ENCODE measurements at regions not wholly inside any gene's neighbourhood (a gene's known extent, or its start where the extent isn't known, plus 50 kb on each side); places are given as distances from the start of the nearest gene placed in this dataset.
A peak's percentile ranks its signal among the peaks of the same experiment; 100 is the strongest.
"Not testable (repeated sequence)": the region's sequence is repeated elsewhere in the genome, so short reads cannot be mapped to it uniquely, and the experiment has no call there.

DNA sequence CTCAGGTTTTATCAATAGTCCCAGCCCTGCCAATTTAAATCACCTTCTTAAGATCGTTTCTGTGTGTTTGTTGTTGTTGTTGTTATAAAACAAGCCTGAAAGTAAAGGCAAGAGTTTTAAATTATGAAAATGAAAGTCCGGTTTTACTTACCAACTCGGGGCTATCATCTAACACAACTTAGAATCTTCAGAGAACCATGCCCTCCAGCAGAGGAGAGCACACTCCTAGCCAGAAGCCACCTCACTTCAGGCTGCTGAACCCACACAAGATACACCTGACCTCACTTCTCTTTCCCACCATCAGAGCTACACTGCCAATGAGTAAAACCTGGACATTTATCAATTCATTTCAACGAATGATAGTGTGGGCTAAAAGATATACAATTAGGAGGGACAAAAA lies 335.2 kb downstream of the IRS1 start:
- H3K27ac ChIP-seq: no peak overlapping the region
- H3K4me1 ChIP-seq (replicated peaks in 1 of 2): peaks cover 10% of the 10 kb centered on the region in 2 donors
- no peak for ATAC-seq (replicated peaks in 6 of 8)
- WGBS, 10 experiments: 32 to 90% (median 73%) methylated on average over 2 to 4 of the region's 4 CpGs; no CpG with 5 or more reads in 2 of the 10 experiments
- H3K4me3 ChIP-seq: no peak overlapping the region
- in situ Hi-C loops (cut with MboI; ENCODE audit: low pct_unique_long_range_greater_than_20kb in 2 of 9, low sequenced_read_pairs in 9 of 9, unreplicated experiment in 9 of 9): no loop called here

GRCh38 chr2:226463154-226463553 lies 336.5 kb downstream of the IRS1 start:
- Histone ChIP-seq H3K4me3 (no peak overlapping the region), H3K27ac (no peak overlapping the region), H3K4me1 (replicated peaks in 1 of 2) (peaks cover 10% of the 10 kb centered on the region in 2 donors)
- no peak for ATAC-seq (replicated peaks in 6 of 8)
- in situ Hi-C loops (cut with MboI; ENCODE audit: low pct_unique_long_range_greater_than_20kb in 2 of 9, low sequenced_read_pairs in 9 of 9, unreplicated experiment in 9 of 9): no loop called here
- WGBS, 10 experiments: 74 to 100% (median 93%) methylated on average over 1 to 2 of the region's 2 CpGs; no CpG with 5 or more reads in 1 of the 10 experiments

DNA sequence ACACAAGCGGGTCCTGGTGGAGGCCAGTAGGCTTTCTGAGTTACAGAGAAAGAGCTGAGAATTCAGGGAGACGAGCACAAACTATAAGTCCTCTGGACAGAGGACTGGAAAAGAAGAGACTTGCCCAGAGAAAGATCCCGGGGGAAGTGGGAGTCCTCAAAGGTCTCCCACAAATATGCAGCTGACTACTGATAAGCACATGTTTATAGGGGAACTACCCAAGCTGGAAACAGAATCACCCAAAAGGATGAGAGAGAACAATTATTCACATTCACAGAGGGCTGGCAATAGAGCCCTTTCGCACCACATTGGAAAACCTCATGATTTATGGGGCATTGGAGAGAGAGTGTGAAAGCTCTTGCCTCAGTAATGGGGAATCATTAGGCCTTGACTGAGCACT lies 337.6 kb downstream of the IRS1 start:
- no peak overlapping the region for H3K27ac ChIP-seq
- in situ Hi-C loops (cut with MboI; ENCODE audit: low pct_unique_long_range_greater_than_20kb in 2 of 9, low sequenced_read_pairs in 9 of 9, unreplicated experiment in 9 of 9): no loop called here
- H3K4me1 ChIP-seq (replicated peaks in 1 of 2): peaks cover 9 to 10% of the 10 kb centered on the region in 2 donors
- WGBS, 10 experiments: 29 to 86% (median 60%) methylated on average over 1 to 4 of the region's 4 CpGs; no CpG with 5 or more reads in 1 of the 10 experiments
- peak in 4 of 8 experiments; percentile 25 to 35 (median 30) for ATAC-seq (replicated peaks in 6 of 8)
- H3K4me3 ChIP-seq: no peak overlapping the region

DNA sequence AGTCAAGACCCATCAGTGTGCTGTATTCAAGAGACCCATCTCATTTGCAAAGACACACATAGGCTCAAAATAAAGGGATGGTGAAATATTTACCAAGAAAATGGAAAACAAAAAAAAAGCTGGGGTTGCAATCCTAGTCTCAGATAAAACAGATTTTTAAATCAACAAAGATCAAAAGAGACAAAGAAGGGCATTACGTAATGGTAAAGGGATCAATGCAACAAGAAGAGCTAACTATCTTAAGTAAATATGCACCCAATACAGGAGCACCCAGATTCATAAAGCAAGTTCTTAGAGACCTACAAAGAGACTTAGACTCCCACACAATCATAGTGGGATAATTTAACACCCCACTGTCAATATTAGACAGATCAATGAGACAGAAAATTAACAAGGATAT lies 343.5 kb downstream of the IRS1 start:
- WGBS, 10 experiments: 73 to 100% (median 96%) methylated on average over 1 of the region's 1 CpG
- H3K4me3 ChIP-seq; in situ Hi-C loops (cut with MboI; ENCODE audit: low pct_unique_long_range_greater_than_20kb in 2 of 9, low sequenced_read_pairs in 9 of 9, unreplicated experiment in 9 of 9); H3K27ac ChIP-seq; ATAC-seq (replicated peaks in 6 of 8); H3K4me1 ChIP-seq (replicated peaks in 1 of 2): not testable (repeated sequence)

DNA sequence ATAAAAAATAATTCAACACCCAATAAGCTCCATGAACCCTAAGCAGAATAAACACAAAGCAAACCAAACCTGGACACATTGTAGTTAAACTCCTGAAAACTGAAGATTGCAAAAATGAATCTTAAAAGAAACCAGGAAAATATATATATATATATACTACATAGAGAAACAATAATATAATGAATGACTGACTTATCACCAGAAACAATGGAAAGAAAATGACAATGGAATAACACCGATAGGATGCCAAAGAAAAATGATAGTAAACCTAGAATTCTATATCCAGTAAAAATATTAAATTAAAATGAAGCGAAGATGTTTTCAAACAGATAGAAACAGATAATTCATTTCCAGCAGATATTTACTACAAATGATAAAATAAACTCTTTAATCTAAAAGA lies 346.9 kb downstream of the IRS1 start:
- 76 to 100% (median 90%) methylated on average over 1 to 2 of the region's 2 CpGs for WGBS, 10 experiments
- H3K4me3 ChIP-seq: no peak overlapping the region
- no peaks in the 10 kb centered on the region for H3K4me1 ChIP-seq (replicated peaks in 1 of 2)
- in situ Hi-C loops (cut with MboI; ENCODE audit: low pct_unique_long_range_greater_than_20kb in 2 of 9, low sequenced_read_pairs in 9 of 9, unreplicated experiment in 9 of 9): no loop called here
- H3K27ac ChIP-seq: no peak overlapping the region
- no peak for ATAC-seq (replicated peaks in 6 of 8)

DNA sequence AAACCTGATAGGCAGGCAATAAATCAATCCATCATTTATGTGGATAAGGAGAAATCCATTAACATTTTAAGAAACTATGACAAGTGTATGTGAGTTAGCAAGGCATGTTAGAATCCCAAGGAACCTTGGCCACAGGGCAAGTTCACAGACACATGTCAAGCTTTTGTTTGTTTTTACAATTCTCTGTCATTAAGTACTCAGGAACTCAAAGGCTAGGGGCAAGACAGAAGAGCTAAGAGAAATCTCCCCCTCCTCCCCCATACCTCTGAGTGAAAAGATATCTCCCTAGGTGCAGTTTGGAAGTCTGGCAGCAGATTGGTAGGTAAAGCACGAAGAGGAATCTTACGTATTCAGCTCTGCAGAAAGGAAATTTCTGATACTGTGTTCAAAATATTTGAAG lies 348.1 kb downstream of the IRS1 start:
- H3K4me1 ChIP-seq (replicated peaks in 1 of 2): no peaks in the 10 kb centered on the region
- in situ Hi-C loops (cut with MboI; ENCODE audit: low pct_unique_long_range_greater_than_20kb in 2 of 9, low sequenced_read_pairs in 9 of 9, unreplicated experiment in 9 of 9): no loop called here
- WGBS, 10 experiments: 58 to 100% (median 90%) methylated on average over 1 to 2 of the region's 2 CpGs; no CpG with 5 or more reads in 1 of the 10 experiments
- H3K27ac ChIP-seq: no peak overlapping the region
- no peak overlapping the region for H3K4me3 ChIP-seq
- ATAC-seq (replicated peaks in 6 of 8): no peak

DNA sequence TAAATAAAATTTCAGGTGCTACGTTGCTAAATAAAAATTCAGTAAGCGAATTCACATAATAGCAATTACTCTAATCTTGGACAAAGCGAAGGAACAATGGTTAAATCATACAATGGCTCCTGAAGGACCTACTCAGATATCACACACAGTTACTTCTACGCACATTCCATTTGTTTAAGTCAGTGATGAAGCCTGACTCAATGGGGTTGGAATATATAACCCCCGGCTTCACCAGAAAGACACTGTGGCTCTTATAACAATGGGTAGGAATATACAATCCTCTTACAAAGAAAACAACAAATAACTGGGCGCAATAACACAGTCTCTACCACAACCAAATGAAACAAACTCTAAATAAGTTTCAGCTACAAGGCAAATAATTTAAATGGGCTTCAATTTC lies 349.5 kb downstream of the IRS1 start:
- in situ Hi-C loops (cut with MboI; ENCODE audit: low pct_unique_long_range_greater_than_20kb in 2 of 9, low sequenced_read_pairs in 9 of 9, unreplicated experiment in 9 of 9): no loop called here
- Histone ChIP-seq H3K27ac (no peak overlapping the region), H3K4me3 (no peak overlapping the region), H3K4me1 (replicated peaks in 1 of 2) (no peaks in the 10 kb centered on the region)
- WGBS, 10 experiments: 60 to 100% (median 94%) methylated on average over 2 to 6 of the region's 6 CpGs
- no peak for ATAC-seq (replicated peaks in 6 of 8)

DNA sequence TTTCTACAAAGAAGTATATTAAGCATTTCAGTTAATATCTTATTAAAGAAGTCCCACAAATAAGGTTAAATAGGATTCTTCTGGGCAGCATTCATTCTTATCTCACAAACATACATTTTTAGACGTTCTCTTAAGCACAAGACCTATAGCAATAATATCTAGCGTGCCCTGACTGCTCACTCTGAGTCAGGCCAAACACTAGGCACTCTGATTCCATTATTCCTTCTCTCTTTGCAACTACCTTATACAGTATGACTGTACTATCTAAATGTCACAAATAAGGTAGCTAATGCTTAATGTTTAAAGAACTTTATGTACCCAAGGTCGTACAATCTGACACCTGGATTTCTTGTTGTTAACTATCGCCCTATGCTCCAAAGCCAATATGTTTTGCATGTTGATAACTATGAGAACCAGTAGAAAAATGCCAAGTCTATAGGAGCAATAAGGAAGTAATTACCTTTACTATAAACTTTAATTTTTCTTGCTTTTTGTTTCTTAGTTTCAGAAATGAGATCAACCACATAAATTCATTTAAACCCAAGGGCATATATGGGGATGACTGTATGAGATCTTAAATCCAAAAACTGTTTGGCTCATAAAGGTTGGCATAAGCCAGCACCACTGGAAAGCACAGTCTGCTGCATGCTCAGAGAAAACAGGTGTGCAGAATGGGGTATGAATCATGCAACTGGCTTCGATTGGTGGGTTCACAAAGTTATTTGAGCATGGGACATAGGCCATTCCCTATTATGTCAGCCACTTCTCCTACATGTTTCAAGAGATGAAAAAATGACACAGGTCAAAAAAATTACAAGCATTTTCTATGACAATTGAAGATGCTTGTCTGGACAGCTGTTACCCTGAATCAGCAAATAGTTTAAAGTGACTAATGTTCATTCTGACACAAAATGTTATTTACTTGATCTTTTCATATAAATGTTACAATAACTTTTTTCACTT lies 352.0 kb downstream of the IRS1 start:
- no peak overlapping the region for H3K4me3 ChIP-seq
- no peaks in the 10 kb centered on the region for H3K4me1 ChIP-seq (replicated peaks in 1 of 2)
- H3K27ac ChIP-seq: no peak overlapping the region
- in situ Hi-C loops (cut with MboI; ENCODE audit: low pct_unique_long_range_greater_than_20kb in 2 of 9, low sequenced_read_pairs in 9 of 9, unreplicated experiment in 9 of 9): no loop called here
- ATAC-seq (replicated peaks in 6 of 8): no peak
- WGBS, 10 experiments: 52 to 100% (median 86%) methylated on average over 1 to 5 of the region's 5 CpGs; no CpG with 5 or more reads in 1 of the 10 experiments

GRCh38 chr2:226446406-226447001 lies 353.1 kb downstream of the IRS1 start:
- no peak for ATAC-seq (replicated peaks in 6 of 8)
- in situ Hi-C loops (cut with MboI; ENCODE audit: low pct_unique_long_range_greater_than_20kb in 2 of 9, low sequenced_read_pairs in 9 of 9, unreplicated experiment in 9 of 9): no loop called here
- Histone ChIP-seq H3K4me1 (replicated peaks in 1 of 2) (no peaks in the 10 kb centered on the region), H3K27ac (no peak overlapping the region), H3K4me3 (no peak overlapping the region)
- 24 to 94% (median 88%) methylated on average over 1 to 3 of the region's 3 CpGs; no CpG with 5 or more reads in 1 of the 10 experiments for WGBS, 10 experiments

- no peak overlapping the region for H3K4me3 ChIP-seq
- no peaks in the 10 kb centered on the region for H3K4me1 ChIP-seq (replicated peaks in 1 of 2)
- in situ Hi-C loops (cut with MboI; ENCODE audit: low pct_unique_long_range_greater_than_20kb in 2 of 9, low sequenced_read_pairs in 9 of 9, unreplicated experiment in 9 of 9): no loop called here
- WGBS, 10 experiments: 73 to 96% (median 91%) methylated on average over 2 to 5 of the region's 5 CpGs; no CpG with 5 or more reads in 1 of the 10 experiments
- ATAC-seq (replicated peaks in 6 of 8): no peak
- H3K27ac ChIP-seq: no peak overlapping the region
Observed at GRCh38 chr2:226445216-226445861, 354.3 kb downstream of the IRS1 start.

DNA sequence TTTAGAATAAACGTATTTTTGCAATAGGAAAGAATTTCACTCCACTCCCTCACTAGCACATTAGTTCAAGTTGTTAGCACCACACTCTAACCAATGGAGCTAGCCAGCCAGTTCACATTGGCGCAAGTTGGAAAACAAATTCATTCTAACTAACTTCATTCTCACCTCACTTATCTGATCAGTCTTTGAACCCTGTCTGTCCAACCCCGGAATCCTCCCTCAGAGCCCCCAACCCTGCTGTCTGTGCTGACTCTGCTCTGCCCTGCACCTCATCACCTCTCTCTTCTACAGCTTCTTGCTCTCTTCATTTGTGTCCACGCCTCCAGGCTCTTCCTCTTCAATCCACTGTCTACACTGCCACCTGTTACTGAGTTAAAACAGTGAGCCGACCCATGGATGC lies 356.5 kb downstream of the IRS1 start:
- H3K27ac ChIP-seq: no peak overlapping the region
- WGBS, 10 experiments: 75 to 100% (median 93%) methylated on average over 1 to 5 of the region's 5 CpGs; no CpG with 5 or more reads in 1 of the 10 experiments

DNA sequence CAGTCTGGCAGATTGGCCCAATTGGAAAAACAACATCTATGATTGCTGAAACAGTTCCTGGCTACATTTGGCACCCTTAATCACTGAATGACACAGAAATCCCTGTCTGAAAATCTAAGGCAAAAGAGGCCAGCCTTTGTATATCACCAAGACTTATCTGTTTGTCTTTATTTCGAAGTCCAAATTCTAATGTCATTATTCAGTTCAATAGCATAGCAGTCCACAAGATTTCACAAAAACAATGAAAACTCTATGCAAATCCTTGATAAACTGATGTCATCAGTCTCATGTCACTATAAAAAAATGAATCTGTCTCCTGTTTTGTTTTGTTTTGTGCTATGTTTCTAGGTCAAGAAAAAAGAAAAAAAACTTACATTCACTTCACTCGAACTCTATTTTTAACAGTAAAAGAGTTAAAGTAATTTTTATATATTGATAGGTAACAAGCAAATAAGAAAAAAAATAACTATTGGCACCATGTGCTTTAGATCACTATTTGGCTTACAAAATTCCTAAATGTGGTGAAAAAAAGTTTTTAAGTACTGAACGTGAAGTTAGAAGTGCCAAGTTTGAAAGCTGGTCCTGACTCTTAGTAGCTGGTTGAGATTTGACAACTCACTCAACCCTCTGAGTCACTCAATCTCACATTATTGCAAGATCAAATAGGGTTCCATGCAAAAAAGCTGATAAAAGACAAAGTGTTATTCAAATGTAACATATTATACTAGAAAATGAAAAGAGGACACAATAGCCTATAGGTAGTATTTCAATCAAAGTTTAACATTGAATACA lies 359.3 kb downstream of the IRS1 start:
- no peak overlapping the region for H3K27ac ChIP-seq
- 15 to 100% (median 68%) methylated on average over 1 to 3 of the region's 3 CpGs for WGBS, 10 experiments
- in situ Hi-C loops (cut with MboI; ENCODE audit: low pct_unique_long_range_greater_than_20kb in 2 of 9, low sequenced_read_pairs in 9 of 9, unreplicated experiment in 9 of 9): no loop called here
- H3K4me3 ChIP-seq: no peak overlapping the region
- peak in 4 of 8 experiments; percentile 13 to 60 (median 48) for ATAC-seq (replicated peaks in 6 of 8)
- H3K4me1 ChIP-seq (replicated peaks in 1 of 2): peaks cover 3 to 8% of the 10 kb centered on the region in 2 donors

More for the DNA sequence above, 356.5 kb downstream of the IRS1 start:
- in situ Hi-C loops (cut with MboI; ENCODE audit: low pct_unique_long_range_greater_than_20kb in 2 of 9, low sequenced_read_pairs in 9 of 9, unreplicated experiment in 9 of 9): no loop called here
- ATAC-seq (replicated peaks in 6 of 8): no peak
- H3K4me1 ChIP-seq (replicated peaks in 1 of 2): peaks cover 3 to 8% of the 10 kb centered on the region in 2 donors
- H3K4me3 ChIP-seq: no peak overlapping the region
